ENCODE measurements at regions not wholly inside any gene's neighbourhood (a gene's known extent, or its start where the extent isn't known, plus 50 kb on each side); places are given as distances from the start of the nearest gene placed in this dataset.

- no peak overlapping the region for H3K4me3 ChIP-seq (ENCODE audit: low read depth, low read length)
Observed at GRCh38 chr1:60994828-60995492, 87.4 kb upstream of the NFIA start.

DNA sequence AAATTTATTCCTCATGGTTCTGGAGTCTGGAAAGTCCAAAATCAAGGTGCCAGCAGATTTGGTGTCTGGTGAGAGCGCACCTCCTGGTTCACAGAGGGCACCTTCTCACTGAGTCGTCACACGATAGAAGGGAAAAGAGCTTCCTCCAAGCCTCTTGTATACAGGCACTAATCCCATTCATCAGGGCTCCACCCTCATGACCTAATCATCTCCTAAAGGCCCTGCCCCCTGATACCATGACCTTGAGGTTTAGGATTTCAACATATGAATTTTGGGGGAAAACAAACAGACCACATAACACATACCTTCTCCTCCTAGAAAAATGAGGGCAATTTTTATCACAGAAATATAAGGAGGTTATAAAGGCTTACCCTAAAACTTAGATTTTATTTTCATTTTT lies 88.0 kb upstream of the NFIA start:
- H3K4me3 ChIP-seq (ENCODE audit: low read depth, low read length), result no peak overlapping the region
- H3K27ac ChIP-seq (ENCODE audit: low read depth), result no peak overlapping the region
- no peak for DNase-seq (ENCODE audit: extremely low spot score)
- no peaks in the 10 kb centered on the region for H3K4me1 ChIP-seq (ENCODE audit: insufficient read depth)
- H3K36me3 ChIP-seq (ENCODE audit: insufficient read depth), result no peaks in the 10 kb centered on the region
- WGBS, result 92% methylated on average over 3 of the region's 3 CpGs

More at GRCh38 chr1:60994828-60995492, 87.4 kb upstream of the NFIA start:
- no peaks in the 10 kb centered on the region for H3K36me3 ChIP-seq (ENCODE audit: insufficient read depth)
- DNase-seq (ENCODE audit: extremely low spot score), result no peak
- H3K4me1 ChIP-seq (ENCODE audit: insufficient read depth), result no peaks in the 10 kb centered on the region
- H3K27ac ChIP-seq (ENCODE audit: low read depth), result no peak overlapping the region

- DNase-seq (ENCODE audit: extremely low spot score), result no peak
Observed at GRCh38 chr1:60992165-60992564, 90.2 kb upstream of the NFIA start.

DNA sequence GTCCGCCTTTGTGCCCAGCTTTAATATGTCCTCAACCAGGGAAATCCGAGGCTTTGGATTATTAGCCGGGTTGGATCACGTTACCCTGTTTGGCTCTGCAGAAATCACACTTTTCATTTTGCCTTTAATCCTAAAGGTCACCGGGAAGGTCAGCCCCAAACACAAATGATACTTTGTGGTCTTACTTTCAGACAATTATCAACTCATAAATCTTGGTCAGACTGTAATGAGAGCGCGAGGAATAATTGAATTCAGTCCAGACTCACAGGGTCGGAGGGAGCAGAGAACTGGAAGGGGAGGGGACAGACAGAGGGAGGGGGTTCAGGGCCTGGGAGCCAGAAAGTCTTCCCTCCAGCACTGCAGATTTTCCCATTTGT lies 91.7 kb upstream of the NFIA start:
- Histone ChIP-seq H3K27ac (ENCODE audit: low read depth) (no peak overlapping the region), H3K4me1 (ENCODE audit: insufficient read depth) (no peaks in the 10 kb centered on the region), H3K36me3 (ENCODE audit: insufficient read depth) (no peaks in the 10 kb centered on the region), H3K4me3 (ENCODE audit: low read depth, low read length) (no peak overlapping the region)
- DNase-seq (ENCODE audit: extremely low spot score), result no peak
- WGBS, result 65% methylated on average over 8 of the region's 8 CpGs

More at GRCh38 chr1:60992165-60992564, 90.2 kb upstream of the NFIA start:
- H3K4me1 ChIP-seq (ENCODE audit: insufficient read depth), result no peaks in the 10 kb centered on the region
- WGBS, result 76% methylated on average over 1 of the region's 1 CpG
- H3K36me3 ChIP-seq (ENCODE audit: insufficient read depth), result no peaks in the 10 kb centered on the region
- no peak overlapping the region for H3K27ac ChIP-seq (ENCODE audit: low read depth)
- no peak overlapping the region for H3K4me3 ChIP-seq (ENCODE audit: low read depth, low read length)

- Histone ChIP-seq H3K4me3 (ENCODE audit: low read depth, low read length) (no peak overlapping the region), H3K27ac (ENCODE audit: low read depth) (no peak overlapping the region), H3K4me1 (ENCODE audit: insufficient read depth) (no peaks in the 10 kb centered on the region), H3K36me3 (ENCODE audit: insufficient read depth) (no peaks in the 10 kb centered on the region)
- 24% methylated on average over 7 of the region's 7 CpGs for WGBS
- DNase-seq (ENCODE audit: extremely low spot score), result no peak
Observed at GRCh38 chr1:60989749-60990713, 92.3 kb upstream of the NFIA start.

GRCh38 chr1:60988891-60989290 lies 93.5 kb upstream of the NFIA start:
- H3K36me3 ChIP-seq (ENCODE audit: insufficient read depth), result no peaks in the 10 kb centered on the region
- H3K4me3 ChIP-seq (ENCODE audit: low read depth, low read length), result no peak overlapping the region
- WGBS, result 72% methylated on average over 2 of the region's 2 CpGs
- no peaks in the 10 kb centered on the region for H3K4me1 ChIP-seq (ENCODE audit: insufficient read depth)
- H3K27ac ChIP-seq (ENCODE audit: low read depth), result no peak overlapping the region
- DNase-seq (ENCODE audit: extremely low spot score), result no peak

GRCh38 chr1:60987904-60988303 lies 94.5 kb upstream of the NFIA start:
- H3K4me1 ChIP-seq (ENCODE audit: insufficient read depth), result no peaks in the 10 kb centered on the region

GRCh38 chr1:60984062-60984799 lies 98.1 kb upstream of the NFIA start:
- H3K27ac ChIP-seq (ENCODE audit: low read depth), result no peak overlapping the region
- 60% methylated on average over 7 of the region's 7 CpGs for WGBS
- no peaks in the 10 kb centered on the region for H3K36me3 ChIP-seq (ENCODE audit: insufficient read depth)
- no peak for DNase-seq (ENCODE audit: extremely low spot score)
- H3K4me3 ChIP-seq (ENCODE audit: low read depth, low read length), result no peak overlapping the region
- H3K4me1 ChIP-seq (ENCODE audit: insufficient read depth), result no peaks in the 10 kb centered on the region

More at GRCh38 chr1:60987904-60988303, 94.5 kb upstream of the NFIA start:
- H3K36me3 ChIP-seq (ENCODE audit: insufficient read depth), result no peaks in the 10 kb centered on the region
- no peak overlapping the region for H3K27ac ChIP-seq (ENCODE audit: low read depth)
- no peak overlapping the region for H3K4me3 ChIP-seq (ENCODE audit: low read depth, low read length)
- 95% methylated on average over 3 of the region's 3 CpGs for WGBS
- DNase-seq (ENCODE audit: extremely low spot score), result no peak

- no peak overlapping the region for H3K27ac ChIP-seq (ENCODE audit: low read depth)
- no peaks in the 10 kb centered on the region for H3K36me3 ChIP-seq (ENCODE audit: insufficient read depth)
- H3K4me3 ChIP-seq (ENCODE audit: low read depth, low read length), result no peak overlapping the region
- no peak for DNase-seq (ENCODE audit: extremely low spot score)
- no peaks in the 10 kb centered on the region for H3K4me1 ChIP-seq (ENCODE audit: insufficient read depth)
- WGBS, result 66% methylated on average over 8 of the region's 8 CpGs
Observed at GRCh38 chr1:60983701-60984061, 98.7 kb upstream of the NFIA start.

DNA sequence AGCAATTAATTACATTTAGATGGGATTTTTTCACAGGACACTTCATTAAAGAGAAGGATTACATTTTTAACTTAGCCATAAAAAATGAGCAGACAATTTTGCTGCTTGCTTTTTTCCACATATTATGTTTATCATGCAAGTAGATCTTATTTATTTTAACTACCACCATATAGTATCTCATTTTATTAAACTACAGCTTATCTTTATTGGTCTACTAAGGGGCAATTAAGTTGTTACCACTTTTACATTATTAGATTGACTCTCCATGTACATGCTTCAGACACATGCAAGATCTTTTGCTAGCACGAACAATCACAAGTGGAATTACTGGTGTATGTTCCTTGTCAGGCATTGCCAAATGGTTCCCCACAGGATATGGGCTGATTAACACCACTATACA lies 99.8 kb upstream of the NFIA start:
- no peaks in the 10 kb centered on the region for H3K4me1 ChIP-seq (ENCODE audit: insufficient read depth)
- H3K4me3 ChIP-seq (ENCODE audit: low read depth, low read length), result no peak overlapping the region
- 80% methylated on average over 1 of the region's 1 CpG for WGBS
- no peak overlapping the region for H3K27ac ChIP-seq (ENCODE audit: low read depth)
- no peak for DNase-seq (ENCODE audit: extremely low spot score)
- no peaks in the 10 kb centered on the region for H3K36me3 ChIP-seq (ENCODE audit: insufficient read depth)

- 98% methylated on average over 1 of the region's 1 CpG for WGBS
- Histone ChIP-seq H3K36me3 (ENCODE audit: insufficient read depth) (no peaks in the 10 kb centered on the region), H3K27ac (ENCODE audit: low read depth) (no peak overlapping the region), H3K4me3 (ENCODE audit: low read depth, low read length) (no peak overlapping the region), H3K4me1 (ENCODE audit: insufficient read depth) (no peaks in the 10 kb centered on the region)
- DNase-seq (ENCODE audit: extremely low spot score), result no peak
Observed at GRCh38 chr1:60981357-60981756, 101.0 kb upstream of the NFIA start.

GRCh38 chr1:60978421-60979357 lies 103.7 kb upstream of the NFIA start:
- no peaks in the 10 kb centered on the region for H3K4me1 ChIP-seq (ENCODE audit: insufficient read depth)
- no peak overlapping the region for H3K27ac ChIP-seq (ENCODE audit: low read depth)
- H3K36me3 ChIP-seq (ENCODE audit: insufficient read depth), result no peaks in the 10 kb centered on the region
- WGBS, result 76% methylated on average over 4 of the region's 4 CpGs
- no peak overlapping the region for H3K4me3 ChIP-seq (ENCODE audit: low read depth, low read length)
- DNase-seq (ENCODE audit: extremely low spot score), result no peak

GRCh38 chr1:60977661-60978060 lies 104.7 kb upstream of the NFIA start:
- H3K4me1 ChIP-seq (ENCODE audit: insufficient read depth), result no peaks in the 10 kb centered on the region

More at GRCh38 chr1:60977661-60978060, 104.7 kb upstream of the NFIA start:
- Histone ChIP-seq H3K36me3 (ENCODE audit: insufficient read depth) (no peaks in the 10 kb centered on the region), H3K27ac (ENCODE audit: low read depth) (no peak overlapping the region), H3K4me3 (ENCODE audit: low read depth, low read length) (no peak overlapping the region)
- DNase-seq (ENCODE audit: extremely low spot score), result no peak
